ENCODE measurements at regions not wholly inside any gene's neighbourhood (a gene's known extent, or its start where the extent isn't known, plus 50 kb on each side); places are given as distances from the start of the nearest gene placed in this dataset.

DNA sequence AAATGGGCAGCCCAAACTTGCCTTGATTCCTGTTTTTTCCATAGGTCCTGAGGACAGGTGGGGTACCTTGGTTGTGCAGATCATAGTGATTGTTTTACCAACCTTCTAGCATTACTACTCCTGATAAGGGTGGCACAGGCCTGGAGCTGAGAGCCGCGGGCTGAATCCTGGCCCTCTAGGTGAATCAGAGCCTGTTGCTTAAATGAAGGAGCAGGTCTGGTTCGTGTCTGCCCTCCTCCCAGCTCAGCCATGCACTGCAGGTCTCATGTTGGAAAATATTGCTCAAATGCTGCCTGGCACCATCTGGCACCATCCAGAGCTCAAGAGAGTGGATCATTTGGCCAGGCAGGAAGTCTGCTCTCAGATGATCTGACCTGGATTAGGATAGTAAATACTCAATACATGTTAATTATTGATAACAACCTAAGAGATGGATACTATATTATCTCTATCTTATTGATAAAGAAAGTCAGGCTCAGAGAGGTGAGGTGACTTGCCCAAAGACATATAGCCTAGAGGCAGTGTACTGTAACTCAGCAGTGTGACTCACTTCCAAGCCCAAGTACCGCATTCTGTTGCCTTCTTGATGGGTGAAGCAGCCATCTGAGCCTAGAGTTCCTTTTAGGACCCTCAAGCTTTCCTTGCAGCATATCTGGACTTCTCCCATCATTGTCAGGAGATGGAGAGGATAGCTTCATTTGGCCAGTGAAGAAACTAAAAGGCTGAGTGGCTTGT, 104.3 kb upstream of the PITX1 start:
- Histone ChIP-seq H3K27me3 (ENCODE audit: control insufficient read depth, insufficient read depth, low read length) (no peaks in the 10 kb centered on the region), H3K4me3 (ENCODE audit: low read length) (no peak overlapping the region), H3K27ac (ENCODE audit: low read length) (no peak overlapping the region), H3K9me3 (ENCODE audit: control insufficient read depth, insufficient read depth, low read length) (no peaks in the 10 kb centered on the region), H3K36me3 (ENCODE audit: control insufficient read depth, insufficient read depth, low read length) (no peaks in the 10 kb centered on the region), H3K4me1 (ENCODE audit: control insufficient read depth, insufficient read depth, low read length) (peaks cover 8% of the 10 kb centered on the region)
- Mint-ChIP-seq H3K36me3 (no peaks in the 10 kb centered on the region), H3K9me3 (no peaks in the 10 kb centered on the region), H3K4me1 (no peaks in the 10 kb centered on the region), H3K27ac (no peak overlapping the region), H3K27me3 (ENCODE audit: low read depth in 2 of 2) (peaks cover 0 to 4% of the 10 kb centered on the region in 2 donors), H3K4me3 (no peak overlapping the region)
- intact Hi-C loops (cut with micrococcal nuclease) = no loop called here
- TF ChIP-seq, protein P1, sequence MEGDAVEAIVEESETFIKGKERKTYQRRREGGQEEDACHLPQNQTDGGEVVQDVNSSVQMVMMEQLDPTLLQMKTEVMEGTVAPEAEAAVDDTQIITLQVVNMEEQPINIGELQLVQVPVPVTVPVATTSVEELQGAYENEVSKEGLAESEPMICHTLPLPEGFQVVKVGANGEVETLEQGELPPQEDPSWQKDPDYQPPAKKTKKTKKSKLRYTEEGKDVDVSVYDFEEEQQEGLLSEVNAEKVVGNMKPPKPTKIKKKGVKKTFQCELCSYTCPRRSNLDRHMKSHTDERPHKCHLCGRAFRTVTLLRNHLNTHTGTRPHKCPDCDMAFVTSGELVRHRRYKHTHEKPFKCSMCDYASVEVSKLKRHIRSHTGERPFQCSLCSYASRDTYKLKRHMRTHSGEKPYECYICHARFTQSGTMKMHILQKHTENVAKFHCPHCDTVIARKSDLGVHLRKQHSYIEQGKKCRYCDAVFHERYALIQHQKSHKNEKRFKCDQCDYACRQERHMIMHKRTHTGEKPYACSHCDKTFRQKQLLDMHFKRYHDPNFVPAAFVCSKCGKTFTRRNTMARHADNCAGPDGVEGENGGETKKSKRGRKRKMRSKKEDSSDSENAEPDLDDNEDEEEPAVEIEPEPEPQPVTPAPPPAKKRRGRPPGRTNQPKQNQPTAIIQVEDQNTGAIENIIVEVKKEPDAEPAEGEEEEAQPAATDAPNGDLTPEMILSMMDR (IDR thresholded peaks at IDR 0.05) = no peak
- DNase-seq (no peak), ATAC-seq (no peak)
- 91% methylated on average over 4 of the region's 4 CpGs for WGBS (ENCODE audit: insufficient coverage)

DNA sequence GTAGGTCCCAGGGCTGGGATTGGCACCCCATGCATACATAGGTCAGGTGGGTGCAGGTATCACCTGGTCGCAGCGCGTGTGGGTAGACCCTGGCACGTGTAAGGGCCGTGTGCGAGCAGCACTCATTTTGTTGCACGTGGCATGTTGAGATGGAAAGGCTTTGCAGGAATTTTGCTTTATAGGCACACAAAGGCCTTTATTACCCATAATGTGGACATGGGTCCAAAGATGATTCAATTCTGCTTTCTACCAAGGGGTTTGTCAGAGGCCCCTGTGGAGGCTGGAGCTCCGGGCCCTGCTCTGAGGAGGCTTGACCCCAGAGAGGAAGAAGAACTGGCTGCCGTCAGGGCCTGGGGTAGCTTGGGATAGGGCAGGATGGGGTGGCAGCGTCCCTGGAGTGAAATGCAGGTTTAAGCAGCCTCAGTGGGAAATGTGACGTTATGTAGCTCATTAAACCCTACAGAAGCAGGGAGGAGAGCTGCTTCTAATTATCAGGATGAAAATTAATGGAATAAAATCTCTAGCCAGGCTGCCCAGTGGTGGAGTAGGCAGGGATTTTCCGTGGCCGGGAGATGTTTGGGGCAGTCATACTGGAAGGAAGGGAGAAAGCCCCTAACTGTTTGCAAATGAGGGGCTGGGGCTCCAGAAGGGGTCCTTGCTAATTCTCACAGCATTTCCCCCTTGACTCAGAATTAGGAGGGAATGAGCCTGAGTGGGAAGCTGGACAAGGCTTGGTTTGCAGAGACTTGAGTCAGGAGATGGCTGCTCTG, 103.3 kb upstream of the PITX1 start:
- TF ChIP-seq, protein P1 (IDR thresholded peaks at IDR 0.05) = no peak
- H3K36me3 ChIP-seq (ENCODE audit: control insufficient read depth, insufficient read depth, low read length) = no peaks in the 10 kb centered on the region
- H3K4me1 Mint-ChIP-seq = no peaks in the 10 kb centered on the region
- intact Hi-C loops (cut with micrococcal nuclease) = no loop called here
- DNase-seq = no peak
- H3K4me1 ChIP-seq (ENCODE audit: control insufficient read depth, insufficient read depth, low read length) = peaks cover 8% of the 10 kb centered on the region
- no peak overlapping the region for H3K27ac Mint-ChIP-seq
- no peaks in the 10 kb centered on the region for H3K9me3 ChIP-seq (ENCODE audit: control insufficient read depth, insufficient read depth, low read length)
- no peak overlapping the region for H3K4me3 ChIP-seq (ENCODE audit: low read length)
- H3K27me3 ChIP-seq (ENCODE audit: control insufficient read depth, insufficient read depth, low read length) = no peaks in the 10 kb centered on the region
- H3K4me3 Mint-ChIP-seq = no peak overlapping the region
- H3K27me3 Mint-ChIP-seq (ENCODE audit: low read depth in 2 of 2) = peaks cover 0 to 4% of the 10 kb centered on the region in 2 donors
- H3K9me3 Mint-ChIP-seq = no peaks in the 10 kb centered on the region
- H3K36me3 Mint-ChIP-seq = no peaks in the 10 kb centered on the region
- WGBS (ENCODE audit: insufficient coverage) = 88% methylated on average over 13 of the region's 13 CpGs
- no peak for ATAC-seq
- no peak overlapping the region for H3K27ac ChIP-seq (ENCODE audit: low read length)

DNA sequence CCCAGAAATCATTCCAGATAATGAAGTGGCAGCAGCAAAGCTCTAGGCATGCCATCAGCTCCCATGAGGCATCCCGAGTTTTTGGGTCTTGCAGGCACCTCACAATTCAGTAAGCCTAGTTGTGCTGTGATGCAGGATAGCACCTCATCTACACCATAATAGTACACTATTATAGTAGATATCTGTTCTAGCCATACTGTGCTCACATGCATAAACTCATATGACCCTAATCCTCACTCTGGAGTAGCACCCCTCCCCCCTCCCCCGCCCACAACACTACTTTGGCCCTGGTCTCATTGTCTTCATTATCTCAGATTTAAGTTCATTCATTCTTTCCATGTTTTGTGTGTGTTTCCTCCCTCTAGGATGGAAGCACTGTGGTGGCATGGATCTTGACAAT, 102.5 kb upstream of the PITX1 start:
- Mint-ChIP-seq H3K27me3 (ENCODE audit: low read depth in 2 of 2) (peaks cover 0 to 4% of the 10 kb centered on the region in 2 donors), H3K4me3 (no peak overlapping the region), H3K36me3 (no peaks in the 10 kb centered on the region), H3K9me3 (no peaks in the 10 kb centered on the region), H3K4me1 (no peaks in the 10 kb centered on the region), H3K27ac (no peak overlapping the region)
- Histone ChIP-seq H3K4me3 (ENCODE audit: low read length) (no peak overlapping the region), H3K4me1 (ENCODE audit: control insufficient read depth, insufficient read depth, low read length) (peaks cover 8% of the 10 kb centered on the region), H3K36me3 (ENCODE audit: control insufficient read depth, insufficient read depth, low read length) (no peaks in the 10 kb centered on the region), H3K27ac (ENCODE audit: low read length) (no peak overlapping the region), H3K9me3 (ENCODE audit: control insufficient read depth, insufficient read depth, low read length) (no peaks in the 10 kb centered on the region), H3K27me3 (ENCODE audit: control insufficient read depth, insufficient read depth, low read length) (no peaks in the 10 kb centered on the region)
- intact Hi-C loops (cut with micrococcal nuclease) = no loop called here
- TF ChIP-seq, protein P1 (IDR thresholded peaks at IDR 0.05) = no peak
- DNase-seq (no peak), ATAC-seq (no peak)
- 100% methylated on average over 1 of the region's 2 CpGs for WGBS (ENCODE audit: insufficient coverage)
